WTC11 (cell line): ENCODE measurements at regions not wholly inside any gene's neighbourhood (a gene's known extent, or its start where the extent isn't known, plus 50 kb on each side); places are given as distances from the start of the nearest gene placed in this dataset.

ENCODE experiments used
- ATF1 ChIP-seq: sonication (generic); formaldehyde crosslinking; IDR thresholded peaks from 2 replicates; pipeline ENCODE4 v1.8.1; 2023; ENCODE audit warnings: mild to moderate bottlenecking, moderate library complexity, missing genetic modification reagents
- CREM ChIP-seq: sonication (generic); formaldehyde crosslinking; IDR thresholded peaks from 2 replicates; pipeline ENCODE4 v1.8.1; 2022; ENCODE audit warnings: mild to moderate bottlenecking, missing genetic modification reagents, moderate library complexity
- PRRX2 ChIP-seq: fragments of 250-450 bp; sonication (Bioruptor Pico); IDR thresholded peaks from 2 replicates; pipeline ENCODE4 v1.8.0; 2021; ENCODE audit warnings: mild to moderate bottlenecking
- RELA ChIP-seq: sonication (generic); formaldehyde crosslinking; IDR thresholded peaks from 2 replicates; pipeline ENCODE4 v1.8.1; 2022; ENCODE audit warnings: missing genetic modification reagents, mild to moderate bottlenecking, borderline replicate concordance
- SMAD3 ChIP-seq: sonication (generic); formaldehyde crosslinking; IDR thresholded peaks from 2 replicates; pipeline ENCODE4 v1.8.0; 2022; ENCODE audit warnings: missing genetic modification reagents, mild to moderate bottlenecking, borderline replicate concordance
- TP53 ChIP-seq: sonication (generic); formaldehyde crosslinking; IDR thresholded peaks from 2 replicates; pipeline ENCODE4 v1.8.1; 2023; ENCODE audit warnings: mild to moderate bottlenecking, missing genetic modification reagents
- TF ChIP-seq, protein P1 (sequence below): fragments of 200-600 bp; IDR thresholded peaks from 2 replicates; pipeline ENCODE4 v1.8.0; 2022; ENCODE audit warnings: antibody characterized with exemption
- TF ChIP-seq, protein P2 (sequence below): sonication (generic); formaldehyde crosslinking; IDR thresholded peaks from 2 replicates; pipeline ENCODE4 v1.8.1; 2023; ENCODE audit warnings: mild to moderate bottlenecking, missing genetic modification reagents, borderline replicate concordance

DNA sequence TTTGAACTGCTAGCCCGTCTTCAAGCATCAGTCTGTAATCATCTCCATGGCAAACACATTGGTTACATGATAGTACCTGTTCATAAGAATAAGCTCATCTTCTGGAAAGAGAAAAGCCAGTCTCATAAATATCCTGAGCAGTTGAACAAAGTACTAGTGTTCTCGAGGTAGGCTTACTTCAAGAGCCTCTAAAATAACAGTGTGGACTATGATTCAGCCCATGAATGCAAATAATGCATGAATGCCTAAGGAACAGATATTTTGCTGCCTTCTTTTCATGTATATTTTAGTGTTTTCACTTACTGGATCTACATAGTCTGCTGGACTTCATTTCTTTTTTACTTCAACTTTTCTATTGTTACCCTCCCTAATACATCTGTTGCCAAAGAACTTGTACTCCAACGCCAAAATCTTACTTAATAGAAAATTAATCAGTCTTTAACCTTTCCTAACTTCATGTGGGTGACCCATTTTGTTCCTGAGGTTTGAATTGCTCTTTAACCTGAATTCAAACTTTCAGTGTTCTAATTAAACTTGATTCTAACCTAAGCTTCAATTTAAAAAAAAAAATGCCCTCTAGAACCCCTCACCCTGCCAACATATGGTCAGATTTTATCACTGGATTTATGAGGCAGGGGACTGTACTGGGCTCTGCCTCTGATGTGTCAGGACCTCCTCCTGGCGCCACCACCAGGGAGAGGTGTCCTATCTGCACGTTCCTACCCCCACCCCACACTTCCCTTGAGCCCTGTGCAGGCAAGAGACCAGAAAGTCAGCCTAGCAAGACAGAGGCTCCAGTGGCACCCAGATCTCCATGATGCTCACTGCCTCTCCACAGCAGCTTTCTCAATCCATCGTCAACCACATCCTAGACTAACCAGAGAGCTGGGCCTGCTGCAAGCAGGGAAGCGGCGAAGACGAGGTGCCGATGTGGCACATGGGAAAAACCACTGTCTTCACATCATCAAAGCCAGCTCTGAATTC, 264.7 kb upstream of the ID2 start:
- no peak for TF ChIP-seq PRRX2
- TF ChIP-seq SMAD3 (CRISPR knock-in tag), result no peak
- TF ChIP-seq, protein P1, sequence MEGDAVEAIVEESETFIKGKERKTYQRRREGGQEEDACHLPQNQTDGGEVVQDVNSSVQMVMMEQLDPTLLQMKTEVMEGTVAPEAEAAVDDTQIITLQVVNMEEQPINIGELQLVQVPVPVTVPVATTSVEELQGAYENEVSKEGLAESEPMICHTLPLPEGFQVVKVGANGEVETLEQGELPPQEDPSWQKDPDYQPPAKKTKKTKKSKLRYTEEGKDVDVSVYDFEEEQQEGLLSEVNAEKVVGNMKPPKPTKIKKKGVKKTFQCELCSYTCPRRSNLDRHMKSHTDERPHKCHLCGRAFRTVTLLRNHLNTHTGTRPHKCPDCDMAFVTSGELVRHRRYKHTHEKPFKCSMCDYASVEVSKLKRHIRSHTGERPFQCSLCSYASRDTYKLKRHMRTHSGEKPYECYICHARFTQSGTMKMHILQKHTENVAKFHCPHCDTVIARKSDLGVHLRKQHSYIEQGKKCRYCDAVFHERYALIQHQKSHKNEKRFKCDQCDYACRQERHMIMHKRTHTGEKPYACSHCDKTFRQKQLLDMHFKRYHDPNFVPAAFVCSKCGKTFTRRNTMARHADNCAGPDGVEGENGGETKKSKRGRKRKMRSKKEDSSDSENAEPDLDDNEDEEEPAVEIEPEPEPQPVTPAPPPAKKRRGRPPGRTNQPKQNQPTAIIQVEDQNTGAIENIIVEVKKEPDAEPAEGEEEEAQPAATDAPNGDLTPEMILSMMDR, result no peak
- no peak for TF ChIP-seq CREM (CRISPR knock-in tag)
- TF ChIP-seq, protein P2, sequence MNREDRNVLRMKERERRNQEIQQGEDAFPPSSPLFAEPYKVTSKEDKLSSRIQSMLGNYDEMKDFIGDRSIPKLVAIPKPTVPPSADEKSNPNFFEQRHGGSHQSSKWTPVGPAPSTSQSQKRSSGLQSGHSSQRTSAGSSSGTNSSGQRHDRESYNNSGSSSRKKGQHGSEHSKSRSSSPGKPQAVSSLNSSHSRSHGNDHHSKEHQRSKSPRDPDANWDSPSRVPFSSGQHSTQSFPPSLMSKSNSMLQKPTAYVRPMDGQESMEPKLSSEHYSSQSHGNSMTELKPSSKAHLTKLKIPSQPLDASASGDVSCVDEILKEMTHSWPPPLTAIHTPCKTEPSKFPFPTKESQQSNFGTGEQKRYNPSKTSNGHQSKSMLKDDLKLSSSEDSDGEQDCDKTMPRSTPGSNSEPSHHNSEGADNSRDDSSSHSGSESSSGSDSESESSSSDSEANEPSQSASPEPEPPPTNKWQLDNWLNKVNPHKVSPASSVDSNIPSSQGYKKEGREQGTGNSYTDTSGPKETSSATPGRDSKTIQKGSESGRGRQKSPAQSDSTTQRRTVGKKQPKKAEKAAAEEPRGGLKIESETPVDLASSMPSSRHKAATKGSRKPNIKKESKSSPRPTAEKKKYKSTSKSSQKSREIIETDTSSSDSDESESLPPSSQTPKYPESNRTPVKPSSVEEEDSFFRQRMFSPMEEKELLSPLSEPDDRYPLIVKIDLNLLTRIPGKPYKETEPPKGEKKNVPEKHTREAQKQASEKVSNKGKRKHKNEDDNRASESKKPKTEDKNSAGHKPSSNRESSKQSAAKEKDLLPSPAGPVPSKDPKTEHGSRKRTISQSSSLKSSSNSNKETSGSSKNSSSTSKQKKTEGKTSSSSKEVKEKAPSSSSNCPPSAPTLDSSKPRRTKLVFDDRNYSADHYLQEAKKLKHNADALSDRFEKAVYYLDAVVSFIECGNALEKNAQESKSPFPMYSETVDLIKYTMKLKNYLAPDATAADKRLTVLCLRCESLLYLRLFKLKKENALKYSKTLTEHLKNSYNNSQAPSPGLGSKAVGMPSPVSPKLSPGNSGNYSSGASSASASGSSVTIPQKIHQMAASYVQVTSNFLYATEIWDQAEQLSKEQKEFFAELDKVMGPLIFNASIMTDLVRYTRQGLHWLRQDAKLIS (CRISPR knock-in tag), result no peak
- TF ChIP-seq ATF1 (CRISPR knock-in tag), result no peak
- no peak for TF ChIP-seq RELA (CRISPR knock-in tag)
- TF ChIP-seq TP53 (CRISPR knock-in tag), result no peak
